HEK293T (cell line): ENCODE measurements at regions not wholly inside any gene's neighbourhood (a gene's known extent, or its start where the extent isn't known, plus 50 kb on each side); places are given as distances from the start of the nearest gene placed in this dataset.

Experiments
- ARNT ChIP-seq: fragments of 450-650 bp; IDR thresholded peaks from 2 replicates; pipeline ENCODE4 v1.6.1; 2017; ENCODE audit warnings: mild to moderate bottlenecking
- BHLHE40 ChIP-seq: fragments of 450-650 bp; IDR thresholded peaks from 2 replicates; pipeline ENCODE4 v1.6.1; 2016; ENCODE audit warnings: mild to moderate bottlenecking, moderate library complexity, borderline replicate concordance
- FOXA1 ChIP-seq: fragments of 450-650 bp; IDR thresholded peaks from 2 replicates; pipeline ENCODE4 v1.6.1; 2016; ENCODE audit warnings: mild to moderate bottlenecking
- FOXK2 ChIP-seq: fragments of 450-650 bp; IDR thresholded peaks from 2 replicates; pipeline ENCODE4 v1.6.1; 2016; ENCODE audit warnings: mild to moderate bottlenecking
- HDGF ChIP-seq: fragments of 450-650 bp; IDR thresholded peaks from 2 replicates; pipeline ENCODE4 v1.6.1; 2017; ENCODE audit warnings: antibody characterized with exemption, borderline replicate concordance
- SP1 ChIP-seq: fragments of 450-650 bp; IDR thresholded peaks from 2 replicates; pipeline ENCODE4 v1.6.1; 2017
- SUZ12 ChIP-seq: fragments of 450-650 bp; IDR thresholded peaks from 2 replicates; pipeline ENCODE4 v1.6.1; 2016; ENCODE audit warnings: mild to moderate bottlenecking
- ZNF384 ChIP-seq: fragments of 450-650 bp; IDR thresholded peaks from 2 replicates; pipeline ENCODE4 v1.6.1; 2016

- TF ChIP-seq SP1 (no peak), ARNT (no peak), ZNF384 (no peak), HDGF (no peak), FOXA1 (no peak), BHLHE40 (no peak), SUZ12 (no peak), FOXK2 (no peak)
Observed at GRCh38 chr12:97375310-97375709, 87.3 kb upstream of the RMST start.
